GM23248 (cell line): ENCODE measurements at regions not wholly inside any gene's neighbourhood (a gene's known extent, or its start where the extent isn't known, plus 50 kb on each side); places are given as distances from the start of the nearest gene placed in this dataset.

ENCODE experiments used
- EZH2 ChIP-seq: fragments of 200-600 bp; sonication (generic); IDR thresholded peaks from 2 replicates; pipeline ENCODE4 v1.6.1; 2018; ENCODE audit warnings: antibody characterized with exemption, mild to moderate bottlenecking; ENCODE audit not compliant: insufficient read depth, poor library complexity, severe bottlenecking
- EZH2phosphoT487 ChIP-seq: fragments of 200-600 bp; sonication (generic); IDR thresholded peaks from 2 replicates; pipeline ENCODE4 v1.6.1; 2018; ENCODE audit warnings: antibody characterized with exemption, moderate library complexity, mild to moderate bottlenecking, low read depth; ENCODE audit not compliant: insufficient read depth

- TF ChIP-seq EZH2 (no peak), EZH2phosphoT487 (no peak)
Measured at GRCh38 chr1:192087334-192087733, 70.9 kb upstream of the RGS18 start.
